ENCODE measurements at regions not wholly inside any gene's neighbourhood (a gene's known extent, or its start where the extent isn't known, plus 50 kb on each side); places are given as distances from the start of the nearest gene placed in this dataset.

DNA sequence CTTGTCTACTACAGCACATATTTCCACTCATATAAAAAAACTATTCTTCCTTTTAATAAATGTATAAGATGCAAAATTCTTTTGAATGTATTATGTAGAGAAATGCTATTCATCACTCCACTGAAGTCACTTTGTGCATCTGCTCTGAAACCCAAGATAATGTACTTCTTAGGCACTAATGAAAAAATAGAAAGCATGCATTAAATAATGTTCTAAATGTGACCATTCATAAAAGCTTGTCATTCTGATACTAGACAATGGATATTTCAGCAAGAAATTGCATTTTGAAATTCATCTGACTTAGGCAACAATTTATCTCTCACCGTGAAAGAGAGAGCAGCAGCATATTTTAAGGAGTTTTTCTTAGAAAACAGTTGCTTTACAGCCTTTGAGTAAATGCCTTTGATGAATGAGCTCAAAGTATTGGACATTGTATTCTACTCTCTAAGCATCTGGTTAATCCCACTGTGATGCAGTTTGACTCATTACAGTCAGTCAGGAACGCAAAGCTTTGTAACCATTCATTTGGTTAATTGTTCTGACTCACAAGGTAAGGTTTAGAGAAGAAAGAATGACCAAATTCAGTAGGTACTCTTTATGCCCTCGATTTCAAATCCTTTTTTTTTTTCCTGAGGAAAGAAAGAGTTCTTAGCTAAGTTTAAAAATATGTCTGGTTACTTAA is 2233.8 kb upstream of the C9orf72 start:
- peak; percentile 7 for DNase-seq (ENCODE audit: low read depth)

GRCh38 chr9:29816954-29817703 is 2243.8 kb upstream of the C9orf72 start:
- no peak for DNase-seq (ENCODE audit: low read depth)

- DNase-seq (ENCODE audit: low read depth) = peak; percentile 34
Measured at GRCh38 chr9:29822458-29822857, 2249.2 kb upstream of the C9orf72 start.

DNA sequence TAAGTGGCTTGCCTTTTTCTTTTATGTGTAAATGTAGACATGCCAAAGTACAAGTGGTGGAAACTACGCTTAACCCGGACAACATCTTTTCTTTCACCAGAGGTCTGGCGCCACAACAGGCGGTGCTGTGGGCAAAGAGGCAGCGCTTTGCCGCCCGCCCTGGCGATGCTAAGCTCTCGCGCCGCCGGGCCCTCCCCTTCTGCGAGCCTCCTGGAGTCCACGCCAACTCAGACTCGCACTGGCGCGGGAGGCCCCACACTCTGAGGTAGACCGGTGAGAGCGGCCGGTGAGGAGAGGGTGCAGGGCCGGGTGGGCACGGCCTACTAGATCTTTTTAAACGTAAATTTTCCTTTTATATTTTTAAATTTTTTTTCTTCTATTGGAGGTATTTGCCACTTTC is 2253.1 kb upstream of the C9orf72 start:
- DNase-seq (ENCODE audit: low read depth) = no peak

DNA sequence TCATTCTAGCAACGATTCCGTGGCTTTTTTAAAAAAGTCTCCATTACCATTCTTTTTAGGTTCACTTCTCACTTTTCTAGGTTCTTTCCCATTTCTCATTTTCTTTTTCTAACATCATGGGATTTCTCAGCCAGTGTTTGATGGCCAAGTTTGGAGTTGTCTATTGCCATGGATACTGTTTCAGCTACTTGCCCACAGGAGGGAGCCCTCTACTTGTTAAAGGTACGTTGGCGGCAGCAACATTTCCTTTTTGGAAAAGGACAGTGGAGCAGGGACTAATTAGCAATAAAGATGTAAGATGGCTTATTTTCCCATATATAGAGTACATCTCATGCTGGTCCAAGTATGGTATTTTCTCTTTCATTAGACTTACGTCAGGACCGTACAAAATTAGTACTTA is 2257.5 kb upstream of the C9orf72 start:
- peak; percentile 12 for DNase-seq (ENCODE audit: low read depth)

DNA sequence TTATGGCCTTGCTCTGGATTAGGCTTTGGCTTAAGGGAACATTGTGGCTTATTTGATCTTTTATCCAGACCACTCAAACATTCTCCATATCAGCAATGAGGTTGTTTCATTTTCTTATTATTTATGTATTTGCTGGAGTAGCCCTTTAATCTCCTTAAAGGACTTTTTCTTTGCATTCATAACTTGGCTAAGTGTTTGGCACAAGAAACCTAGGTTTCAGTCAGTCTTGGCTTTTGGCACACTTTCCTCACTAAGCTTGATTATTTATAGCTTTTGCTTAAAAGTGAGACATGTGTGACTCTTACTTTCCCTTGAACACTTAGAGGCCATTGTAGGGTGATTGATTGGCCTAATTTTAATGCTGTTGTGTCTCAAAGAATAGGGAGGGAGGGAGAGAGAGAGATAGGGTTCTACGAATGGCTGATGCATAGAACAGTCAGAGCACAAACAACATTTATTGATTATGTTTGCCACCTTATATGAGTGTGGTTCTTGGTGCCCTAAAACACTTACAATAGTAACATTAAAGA is 2265.3 kb upstream of the C9orf72 start:
- no peak for DNase-seq (ENCODE audit: low read depth)

DNA sequence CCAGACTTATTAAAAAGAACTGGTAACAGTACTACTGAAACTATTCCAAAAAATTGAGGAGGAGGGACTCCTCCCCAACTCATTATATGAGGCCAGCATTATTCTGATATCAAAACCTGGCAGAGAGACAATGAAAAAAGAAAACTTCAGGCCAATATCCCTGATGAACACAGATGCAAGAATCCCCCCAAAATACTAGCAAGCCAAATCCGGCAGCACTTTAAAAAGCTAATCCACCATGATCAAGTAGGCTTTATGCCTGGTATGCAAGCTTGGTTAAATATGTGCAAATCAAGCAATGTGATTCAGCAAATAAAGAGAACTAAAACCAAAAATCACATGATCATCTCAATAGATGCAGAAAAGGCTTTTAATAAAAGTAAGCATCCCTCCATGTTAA is 2271.0 kb upstream of the C9orf72 start:
- DNase-seq (ENCODE audit: low read depth) = no peak

GRCh38 chr9:29850664-29851063 is 2277.4 kb upstream of the C9orf72 start:
- no peak for DNase-seq (ENCODE audit: low read depth)

DNA sequence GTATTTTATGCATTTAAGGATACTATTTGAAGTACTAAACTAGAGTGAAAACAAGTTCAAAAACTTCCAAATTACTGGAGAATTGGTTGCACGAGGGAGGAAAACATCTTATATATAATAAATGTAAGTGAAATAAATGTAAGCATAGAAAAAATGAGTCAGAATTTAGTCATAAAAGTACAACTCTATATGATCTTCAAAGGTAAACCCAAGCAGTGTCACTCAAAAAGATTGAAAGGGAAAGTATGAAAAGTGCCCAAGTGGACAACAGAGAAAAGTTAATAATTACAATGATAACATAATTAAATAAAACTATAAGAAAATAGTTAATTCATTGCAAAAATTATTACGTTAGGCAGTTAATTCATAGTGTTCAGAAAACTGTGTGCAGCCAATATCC is 2288.5 kb upstream of the C9orf72 start:
- DNase-seq (ENCODE audit: low read depth) = no peak

DNA sequence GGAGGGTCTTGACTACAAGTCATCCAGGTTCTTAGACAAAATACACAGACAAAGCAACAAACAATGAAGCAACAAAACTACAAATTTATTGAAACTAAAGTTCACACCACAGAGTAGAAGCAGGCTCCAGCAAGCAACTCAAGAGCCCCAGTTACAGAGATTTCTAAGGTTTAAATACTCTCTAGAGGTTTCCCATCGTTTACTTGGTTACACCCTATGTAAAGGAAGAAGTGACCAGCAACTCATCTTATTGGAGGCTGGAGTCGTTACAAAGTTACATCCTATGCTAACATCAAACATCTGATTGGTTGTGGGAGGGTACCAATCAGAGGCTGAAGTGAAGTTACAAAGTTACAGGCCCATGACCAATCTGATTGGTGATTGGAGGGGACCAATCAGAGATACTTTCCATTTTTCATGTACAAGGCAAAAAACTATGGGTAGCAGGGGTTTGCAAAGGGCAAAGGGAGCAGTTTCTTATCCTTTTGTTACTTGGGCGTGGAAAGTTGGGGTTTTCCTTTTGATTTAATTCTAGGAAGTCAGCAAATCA is 2292.6 kb upstream of the C9orf72 start:
- DNase-seq (ENCODE audit: low read depth) = no peak

DNA sequence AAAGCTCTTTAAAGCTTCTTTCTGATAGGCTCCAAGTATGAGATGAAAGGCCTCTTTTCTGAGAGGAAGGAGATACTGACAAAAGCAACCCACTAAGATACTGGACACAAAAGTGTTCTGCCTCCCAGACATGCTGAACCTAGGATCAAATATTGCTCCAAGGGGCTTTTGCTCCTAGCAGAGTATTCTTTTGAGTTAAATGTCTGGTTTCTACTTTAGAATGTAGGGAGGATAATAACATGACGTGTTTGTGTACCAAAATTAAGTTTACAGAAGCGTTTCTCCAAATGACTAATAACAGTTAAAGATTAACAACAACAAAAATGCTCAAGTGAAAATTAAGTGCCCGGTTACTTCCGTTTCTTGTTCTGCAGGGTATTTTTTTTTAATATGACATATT is 2293.3 kb upstream of the C9orf72 start:
- peak; percentile 36 for DNase-seq (ENCODE audit: low read depth)

DNA sequence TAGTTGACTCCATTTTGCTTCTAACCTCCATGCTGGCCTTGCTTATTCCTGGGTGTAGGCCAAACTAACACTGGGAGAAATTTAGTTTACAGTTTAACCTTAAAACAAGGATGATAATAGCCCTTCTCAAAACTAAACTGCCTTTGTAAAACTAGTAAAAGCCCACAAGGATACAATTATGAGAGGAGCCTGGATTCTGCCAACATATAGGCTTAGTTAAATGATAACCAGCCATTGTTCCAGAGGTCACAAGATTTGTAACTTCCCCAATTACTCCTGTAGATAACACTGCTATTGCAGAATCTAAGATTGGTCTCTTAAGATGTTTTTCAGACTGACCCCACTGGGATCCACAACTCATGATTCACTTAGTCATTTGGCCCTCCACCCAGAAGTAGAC is 2300.3 kb upstream of the C9orf72 start:
- no peak for DNase-seq (ENCODE audit: low read depth)

GRCh38 chr9:29875547-29875946 is 2302.3 kb upstream of the C9orf72 start:
- no peak for DNase-seq (ENCODE audit: low read depth)

DNA sequence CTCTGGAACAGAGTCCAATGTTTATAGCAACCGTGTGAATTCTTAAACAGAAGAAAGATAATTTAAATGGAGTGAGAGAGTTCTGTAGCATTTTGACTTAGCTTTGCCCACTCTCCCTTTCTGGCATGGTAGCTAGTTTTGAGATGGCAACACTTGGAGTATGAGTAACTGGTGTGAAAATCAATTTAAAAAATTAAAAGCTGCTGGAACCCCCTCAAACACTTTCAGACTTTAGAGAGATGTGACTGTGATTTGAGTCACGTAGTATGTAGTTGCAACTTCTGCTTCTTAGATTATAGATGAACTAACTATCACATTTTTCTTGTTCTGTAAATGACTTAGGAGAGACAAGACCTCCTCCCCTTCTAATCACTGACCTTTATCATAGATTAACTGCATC is 2309.5 kb upstream of the C9orf72 start:
- no peak for DNase-seq (ENCODE audit: low read depth)

DNA sequence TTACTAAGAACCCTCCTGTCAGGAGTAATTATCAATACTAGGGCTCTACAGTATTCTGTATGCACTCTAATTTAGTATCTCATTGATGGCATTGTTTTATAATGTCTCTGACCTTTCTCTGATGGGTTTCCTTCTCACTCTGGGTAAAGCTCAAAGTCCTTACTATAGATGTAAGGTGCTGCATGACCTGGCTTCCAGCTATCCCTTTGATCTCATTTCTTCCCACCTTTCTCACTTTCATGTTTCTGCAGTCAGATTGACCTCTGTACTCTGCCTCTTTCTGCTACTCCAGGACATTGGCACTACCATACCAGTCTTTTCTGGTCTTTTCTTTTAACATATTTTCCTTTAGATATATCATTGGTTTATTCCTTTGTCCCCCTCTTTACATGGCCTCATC is 2332.8 kb upstream of the C9orf72 start:
- no peak for DNase-seq (ENCODE audit: low read depth)

GRCh38 chr9:29928072-29928471 is 2354.8 kb upstream of the C9orf72 start:
- no peak for DNase-seq (ENCODE audit: low read depth)

GRCh38 chr9:29939559-29939958 is 2366.3 kb upstream of the C9orf72 start:
- no peak for DNase-seq (ENCODE audit: low read depth)

GRCh38 chr9:29945012-29945411 is 2371.7 kb upstream of the C9orf72 start:
- DNase-seq (ENCODE audit: low read depth) = no peak

DNA sequence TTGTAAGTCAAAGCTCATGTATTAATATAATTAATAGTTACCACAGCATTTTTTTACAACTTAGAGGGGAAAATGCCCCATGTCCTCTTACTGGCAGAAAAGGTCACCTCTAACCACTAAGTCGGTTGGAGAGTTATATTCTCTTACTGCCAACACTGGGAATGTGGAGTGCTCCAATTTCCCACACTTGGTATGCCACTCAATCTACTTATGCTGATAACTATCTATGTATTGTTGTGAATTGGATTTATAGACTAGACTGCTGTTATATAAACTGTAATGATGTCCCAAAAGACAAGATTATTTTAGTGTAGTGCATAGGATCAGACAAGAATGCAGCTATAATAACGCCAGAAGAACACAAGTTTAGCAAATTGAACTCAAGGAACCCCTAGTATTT is 2385.2 kb upstream of the C9orf72 start:
- DNase-seq (ENCODE audit: low read depth) = no peak

GRCh38 chr9:29965834-29966233 is 2392.6 kb upstream of the C9orf72 start:
- DNase-seq (ENCODE audit: low read depth) = no peak

GRCh38 chr9:29966247-29966646 is 2393.0 kb upstream of the C9orf72 start:
- peak; percentile 14 for DNase-seq (ENCODE audit: low read depth)

GRCh38 chr9:29968831-29969230 is 2395.6 kb upstream of the C9orf72 start:
- no peak for DNase-seq (ENCODE audit: low read depth)

- no peak for DNase-seq (ENCODE audit: low read depth)
Measured at GRCh38 chr9:29969408-29969807, 2396.1 kb upstream of the C9orf72 start.

Measured in renal cortical epithelial cell (primary cell).